Fibroblast of pulmonary artery (primary cell): ENCODE measurements at regions not wholly inside any gene's neighbourhood (a gene's known extent, or its start where the extent isn't known, plus 50 kb on each side); places are given as distances from the start of the nearest gene placed in this dataset.
A peak's percentile ranks its signal among the peaks of the same experiment; 100 is the strongest.

ENCODE experiments used
- DNase-seq: peaks from one replicate; pipeline ENCODE4 v3.0.0-alpha.2; 2010; ENCODE audit warnings: low read depth
- H3K4me3 ChIP-seq: replicated peaks from 2 replicates; pipeline ENCODE4 v1.5.1; 2011; ENCODE audit warnings: low read depth, mild to moderate bottlenecking, control low read depth, low read length, moderate library complexity
- TF ChIP-seq, protein P1 (sequence below): IDR thresholded peaks from 2 replicates; pipeline ENCODE4 v1.5.1; 2011; ENCODE audit warnings: mild to moderate bottlenecking, control low read depth, low read length, inconsistent platforms; ENCODE audit errors: missing control alignments

- DNase-seq: peak; percentile 31
- no peak overlapping the region for H3K4me3 ChIP-seq
- TF ChIP-seq, protein P1, sequence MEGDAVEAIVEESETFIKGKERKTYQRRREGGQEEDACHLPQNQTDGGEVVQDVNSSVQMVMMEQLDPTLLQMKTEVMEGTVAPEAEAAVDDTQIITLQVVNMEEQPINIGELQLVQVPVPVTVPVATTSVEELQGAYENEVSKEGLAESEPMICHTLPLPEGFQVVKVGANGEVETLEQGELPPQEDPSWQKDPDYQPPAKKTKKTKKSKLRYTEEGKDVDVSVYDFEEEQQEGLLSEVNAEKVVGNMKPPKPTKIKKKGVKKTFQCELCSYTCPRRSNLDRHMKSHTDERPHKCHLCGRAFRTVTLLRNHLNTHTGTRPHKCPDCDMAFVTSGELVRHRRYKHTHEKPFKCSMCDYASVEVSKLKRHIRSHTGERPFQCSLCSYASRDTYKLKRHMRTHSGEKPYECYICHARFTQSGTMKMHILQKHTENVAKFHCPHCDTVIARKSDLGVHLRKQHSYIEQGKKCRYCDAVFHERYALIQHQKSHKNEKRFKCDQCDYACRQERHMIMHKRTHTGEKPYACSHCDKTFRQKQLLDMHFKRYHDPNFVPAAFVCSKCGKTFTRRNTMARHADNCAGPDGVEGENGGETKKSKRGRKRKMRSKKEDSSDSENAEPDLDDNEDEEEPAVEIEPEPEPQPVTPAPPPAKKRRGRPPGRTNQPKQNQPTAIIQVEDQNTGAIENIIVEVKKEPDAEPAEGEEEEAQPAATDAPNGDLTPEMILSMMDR: no peak
Measured at GRCh38 chr15:95208988-95209387, 977.6 kb downstream of the MCTP2 start.

GRCh38 chr15:95210436-95210981 lies 979.1 kb downstream of the MCTP2 start:
- TF ChIP-seq, protein P1: no peak
- no peak for DNase-seq
- no peak overlapping the region for H3K4me3 ChIP-seq

GRCh38 chr15:95215017-95215416 lies 983.7 kb downstream of the MCTP2 start:
- no peak overlapping the region for H3K4me3 ChIP-seq
- TF ChIP-seq, protein P1: no peak
- DNase-seq: no peak

DNA sequence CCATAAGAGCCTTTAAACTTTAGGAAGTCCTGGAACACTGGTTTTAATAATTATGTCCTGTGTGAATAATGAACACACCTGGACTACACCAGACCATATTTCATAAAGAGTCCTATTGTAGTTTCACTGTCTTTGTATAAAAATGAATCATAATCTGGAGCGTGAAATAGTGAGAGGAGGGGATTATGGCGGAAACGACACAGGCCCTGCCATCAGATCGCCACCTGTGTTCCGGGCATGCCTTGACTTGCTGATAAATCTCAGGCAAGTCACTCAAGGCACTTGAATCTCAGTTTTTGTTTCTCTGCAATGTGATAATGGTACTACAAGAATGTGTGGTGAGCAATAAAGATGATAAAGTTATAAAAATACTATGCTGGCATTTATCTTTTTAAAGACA lies 995.5 kb downstream of the MCTP2 start:
- no peak overlapping the region for H3K4me3 ChIP-seq
- DNase-seq: no peak
- TF ChIP-seq, protein P1: no peak

GRCh38 chr15:95227235-95227634 lies 995.9 kb downstream of the MCTP2 start:
- no peak for DNase-seq
- TF ChIP-seq, protein P1: no peak
- no peak overlapping the region for H3K4me3 ChIP-seq

DNA sequence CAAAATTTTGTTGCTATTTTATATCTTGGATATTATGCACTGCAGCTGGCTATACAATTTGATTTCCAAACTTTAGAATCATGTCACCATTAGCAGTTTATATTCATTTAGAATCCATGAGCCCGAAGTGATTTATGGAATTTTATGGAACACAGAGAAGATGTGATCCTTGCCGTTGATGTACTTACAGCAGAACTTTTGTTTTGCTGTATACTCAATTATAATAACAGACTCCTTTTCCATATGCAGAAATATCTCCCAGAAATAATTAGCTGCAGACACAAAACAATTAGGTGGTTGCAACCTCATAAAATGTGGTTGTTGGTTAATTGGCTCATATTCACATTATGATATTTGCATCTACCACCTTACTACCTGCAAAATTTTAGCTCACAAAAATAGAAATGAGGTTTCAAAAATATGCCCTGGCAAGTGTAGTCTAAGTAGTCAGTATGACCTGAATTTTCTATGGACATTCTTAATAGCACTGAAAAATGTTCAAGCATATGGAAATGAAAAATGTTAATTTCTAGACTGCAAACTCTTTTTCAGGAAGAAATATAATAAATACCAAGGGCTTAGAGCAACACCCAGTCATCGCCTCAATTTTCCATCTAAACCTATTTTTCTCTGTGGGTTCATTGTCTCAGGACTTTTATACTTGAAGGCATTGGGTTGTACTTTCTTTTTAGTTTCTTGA lies 997.6 kb downstream of the MCTP2 start:
- H3K4me3 ChIP-seq: no peak overlapping the region
- DNase-seq: no peak
- TF ChIP-seq, protein P1: no peak

- no peak overlapping the region for H3K4me3 ChIP-seq
- TF ChIP-seq, protein P1: no peak
- DNase-seq: no peak
Measured at GRCh38 chr15:95235033-95235432, 1003.7 kb downstream of the MCTP2 start.
